GM23338 (cell line): ENCODE measurements at regions not wholly inside any gene's neighbourhood (a gene's known extent, or its start where the extent isn't known, plus 50 kb on each side); places are given as distances from the start of the nearest gene placed in this dataset.

Experiments
- ATAC-seq: fragments of 200-7000 bp; cut with Tn5 transposase; 3 replicates; pipeline ENCODE4 v1.9.1; 2020
- DNase-seq: peaks from one replicate; pipeline ENCODE4 v3.0.0-alpha.2; 2015; ENCODE audit warnings: low spot score
- H2AFZ ChIP-seq: fragments of 200-600 bp; sonication (generic); 2 replicates; pipeline ENCODE4 v1.8.0; 2016; ENCODE audit warnings: antibody characterized with exemption, mild to moderate bottlenecking, moderate library complexity
- H3F3A ChIP-seq: fragments of 200-600 bp; sonication (generic); replicated peaks from 2 replicates; pipeline ENCODE4 v1.8.0; 2017; ENCODE audit warnings: antibody characterized with exemption, mixed run types, low read depth
- H3K27ac ChIP-seq: fragments of 200-600 bp; sonication (generic); 2 replicates; pipeline ENCODE4 v1.6.1; 2016; ENCODE audit warnings: low read depth
- H3K27me3 ChIP-seq: fragments of 200-600 bp; sonication (generic); 2 replicates; pipeline ENCODE4 v1.8.0; 2016; ENCODE audit warnings: mild to moderate bottlenecking, mixed run types, moderate library complexity; ENCODE audit not compliant: insufficient read depth
- H3K36me3 ChIP-seq: fragments of 200-600 bp; sonication (generic); 2 replicates; pipeline ENCODE4 v1.8.0; 2016; ENCODE audit warnings: mild to moderate bottlenecking; ENCODE audit not compliant: insufficient read depth
- H3K4me1 ChIP-seq: fragments of 200-600 bp; sonication (generic); 2 replicates; pipeline ENCODE4 v1.8.0; 2016; ENCODE audit warnings: mild to moderate bottlenecking, moderate library complexity; ENCODE audit not compliant: insufficient read depth
- H3K4me2 ChIP-seq: fragments of 200-600 bp; sonication (generic); 2 replicates; pipeline ENCODE4 v1.7.1; 2017; ENCODE audit warnings: mixed run types
- H3K4me3 ChIP-seq: fragments of 200-600 bp; sonication (generic); 2 replicates; pipeline ENCODE4 v1.6.1; 2016; ENCODE audit warnings: mixed run types
- H3K79me2 ChIP-seq: fragments of 200-600 bp; sonication (generic); replicated peaks from 2 replicates; pipeline ENCODE4 v1.8.0; 2017; ENCODE audit warnings: mild to moderate bottlenecking; ENCODE audit not compliant: insufficient read depth
- H3K9me2 ChIP-seq: fragments of 200-600 bp; sonication (generic); 2 replicates; pipeline ENCODE4 v1.8.0; 2017; ENCODE audit not compliant: insufficient read depth
- H4K20me1 ChIP-seq: fragments of 200-600 bp; sonication (generic); replicated peaks from 2 replicates; pipeline ENCODE4 v1.8.0; 2017; ENCODE audit warnings: mild to moderate bottlenecking; ENCODE audit not compliant: insufficient read depth
- H3K27ac Mint-ChIP-seq: 2 replicates; pipeline ENCODE4 v1.8.0; 2020; ENCODE audit warnings: inconsistent platforms, mild to moderate bottlenecking, moderate library complexity, mixed read lengths
- H3K27me3 Mint-ChIP-seq: 3 replicates; pipeline ENCODE4 v1.8.0; 2022; ENCODE audit warnings: low read depth, mild to moderate bottlenecking, moderate library complexity, mixed read lengths, inconsistent platforms; ENCODE audit not compliant: insufficient read depth, poor library complexity
- H3K36me3 Mint-ChIP-seq: 3 replicates; pipeline ENCODE4 v1.8.0; 2021; ENCODE audit warnings: low read depth, mild to moderate bottlenecking, inconsistent platforms, moderate library complexity, mixed read lengths
- H3K4me1 Mint-ChIP-seq: 3 replicates; pipeline ENCODE4 v1.8.0; 2020; ENCODE audit warnings: mild to moderate bottlenecking, inconsistent platforms, mixed read lengths
- H3K4me3 Mint-ChIP-seq: 3 replicates; pipeline ENCODE4 v1.8.0; 2021; ENCODE audit warnings: moderate library complexity, mild to moderate bottlenecking, inconsistent platforms, mixed read lengths
- H3K9me3 Mint-ChIP-seq: 3 replicates; pipeline ENCODE4 v1.8.0; 2020; ENCODE audit warnings: moderate library complexity, mild to moderate bottlenecking, inconsistent platforms, mixed read lengths
- CREB1 ChIP-seq: fragments of 250-450 bp; sonication (Bioruptor Pico); IDR thresholded peaks from 2 replicates; pipeline ENCODE4 v1.5.0; 2020; ENCODE audit warnings: low read depth, mild to moderate bottlenecking, moderate library complexity
- CTCF ChIP-seq, 2 experiments: fragments of 200-600 bp in 1 of 2; sonication (generic) in 1 of 2; conservative IDR thresholded peaks; 2 replicates each; pipeline versions ENCODE4 v1.5.1 to v1.6.1; 2016 to 2017; ENCODE audit warnings: antibody characterized with exemption in 2 of 2, low read depth in 2 of 2, mild to moderate bottlenecking in 2 of 2, moderate library complexity in 1 of 2
- ETS1 ChIP-seq: IDR thresholded peaks from 2 replicates; pipeline ENCODE4 v1.6.1; 2016; ENCODE audit warnings: antibody characterized with exemption
- EZH2 ChIP-seq: fragments of 200-600 bp; sonication (generic); IDR thresholded peaks from one replicate; pipeline ENCODE4 v1.8.0; 2017; ENCODE audit warnings: antibody characterized with exemption, mild to moderate bottlenecking, low read depth; ENCODE audit not compliant: unreplicated experiment
- EZH2phosphoT487 ChIP-seq: fragments of 200-600 bp; sonication (generic); IDR thresholded peaks from one replicate; pipeline ENCODE4 v1.8.1; 2018; ENCODE audit warnings: antibody characterized with exemption; ENCODE audit not compliant: unreplicated experiment
- JUNB ChIP-seq: IDR thresholded peaks from one replicate; pipeline ENCODE4 v1.6.1; 2016; ENCODE audit warnings: antibody characterized with exemption; ENCODE audit not compliant: unreplicated experiment
- NANOG ChIP-seq: IDR thresholded peaks from 2 replicates; pipeline ENCODE4 v1.6.1; 2016; ENCODE audit warnings: antibody characterized with exemption, borderline replicate concordance
- POLR2AphosphoS5 ChIP-seq: IDR thresholded peaks from 2 replicates; pipeline ENCODE4 v1.6.1; 2016; ENCODE audit warnings: antibody characterized with exemption, low read depth
- REST ChIP-seq: IDR thresholded peaks from one replicate; pipeline ENCODE4 v1.6.1; 2018; ENCODE audit warnings: antibody characterized with exemption; ENCODE audit not compliant: unreplicated experiment
- STAT1 ChIP-seq: IDR thresholded peaks from one replicate; pipeline ENCODE4 v1.6.1; 2016; ENCODE audit warnings: antibody characterized with exemption; ENCODE audit not compliant: unreplicated experiment
- ZNF114 ChIP-seq: fragments of 250-450 bp; sonication (Bioruptor Pico); IDR thresholded peaks from 2 replicates; pipeline ENCODE4 v1.5.0; 2020; ENCODE audit warnings: mild to moderate bottlenecking, moderate library complexity
- ZNF331 ChIP-seq: fragments of 250-450 bp; sonication (Bioruptor Pico); IDR thresholded peaks from 2 replicates; pipeline ENCODE4 v1.5.0; 2020; ENCODE audit warnings: low read depth, mild to moderate bottlenecking, moderate library complexity
- ZNF462 ChIP-seq: fragments of 250-450 bp; sonication (Bioruptor Pico); IDR thresholded peaks from 2 replicates; pipeline ENCODE4 v1.5.0; 2020; ENCODE audit warnings: mild to moderate bottlenecking, moderate library complexity

GRCh38 chr10:84004221-84004620 is 135.1 kb upstream of the GHITM start:
- H3K4me1 Mint-ChIP-seq = no peaks in the 10 kb centered on the region; the same call in 2 of the 3 replicates
- no peak overlapping the region for H3K4me3 ChIP-seq

More at GRCh38 chr10:84004221-84004620, 135.1 kb upstream of the GHITM start:
- TF ChIP-seq STAT1 (no peak), REST (no peak), CREB1 (no peak), JUNB (no peak), EZH2 (no peak), CTCF (conservative IDR thresholded peaks at IDR 0.05; ENCODE audit: low read depth in 2 of 2) (no peak), NANOG (no peak), ZNF114 (CRISPR knock-in tag) (no peak), ZNF331 (CRISPR knock-in tag) (no peak), POLR2AphosphoS5 (no peak), ZNF462 (CRISPR knock-in tag) (no peak), ETS1 (no peak), EZH2phosphoT487 (no peak)
- Histone ChIP-seq H2AFZ (no peak overlapping the region), H3K27ac (no peak overlapping the region), H3F3A (no peaks in the 10 kb centered on the region), H3K79me2 (no peaks in the 10 kb centered on the region), H3K36me3 (no peaks in the 10 kb centered on the region), H4K20me1 (no peaks in the 10 kb centered on the region), H3K27me3 (no peaks in the 10 kb centered on the region), H3K9me2 (no peaks in the 10 kb centered on the region; the same call in 1 of the 2 replicates), H3K4me2 (no peak overlapping the region), H3K4me1 (no peaks in the 10 kb centered on the region)
- Mint-ChIP-seq H3K27ac (no peak overlapping the region), H3K9me3 (no peaks in the 10 kb centered on the region), H3K4me3 (no peak overlapping the region), H3K27me3 (no peaks in the 10 kb centered on the region), H3K36me3 (no peaks in the 10 kb centered on the region)
- no peak for ATAC-seq
- DNase-seq = no peak
